IMR-90 (cell line): ENCODE measurements at regions not wholly inside any gene's neighbourhood (a gene's known extent, or its start where the extent isn't known, plus 50 kb on each side); places are given as distances from the start of the nearest gene placed in this dataset.

Experiments
- BHLHE40 ChIP-seq: fragments of 150-350 bp; IDR thresholded peaks from 2 replicates; pipeline ENCODE4 v1.6.1; 2016; ENCODE audit warnings: mild to moderate bottlenecking, low read depth, low read length
- CEBPB ChIP-seq: IDR thresholded peaks from 2 replicates; pipeline ENCODE4 v1.6.1; 2012; ENCODE audit warnings: low read depth, low read length, improper control_type of control experiment
- ELK1 ChIP-seq: fragments of 150-350 bp; IDR thresholded peaks from 2 replicates; pipeline ENCODE4 v1.6.1; 2016; ENCODE audit warnings: low read depth, mild to moderate bottlenecking, low read length, moderate library complexity, borderline replicate concordance
- MAFK ChIP-seq: IDR thresholded peaks from 2 replicates; pipeline ENCODE4 v1.6.1; 2012; ENCODE audit warnings: low read depth, low read length, improper control_type of control experiment
- RFX5 ChIP-seq: IDR thresholded peaks from 2 replicates; pipeline ENCODE4 v1.8.0; 2012; ENCODE audit warnings: low read depth, mild to moderate bottlenecking, low read length, moderate library complexity

- TF ChIP-seq RFX5 = no peak
- TF ChIP-seq BHLHE40 = no peak
- no peak for TF ChIP-seq MAFK
- no peak for TF ChIP-seq ELK1
- TF ChIP-seq CEBPB = no peak
Observed at GRCh38 chr7:13174991-13175390, 487.6 kb downstream of the ARL4A start.
